ENCODE measurements at regions not wholly inside any gene's neighbourhood (a gene's known extent, or its start where the extent isn't known, plus 50 kb on each side); places are given as distances from the start of the nearest gene placed in this dataset.

- no TSS peak for BruUV-seq (replicated peaks)
- Histone ChIP-seq H3K4me3 (ENCODE audit: low read length) (no peak overlapping the region), H3K9me2 (replicated peaks; ENCODE audit: low read length) (no peaks in the 10 kb centered on the region), H2AFZ (ENCODE audit: low read length) (no peak overlapping the region), H3K79me2 (ENCODE audit: low read length) (no peaks in the 10 kb centered on the region), H3K27ac (ENCODE audit: low read length) (no peak overlapping the region), H3K27me3 (ENCODE audit: low read length) (peaks cover 60% of the 10 kb centered on the region), H3K4me2 (ENCODE audit: low read length) (no peak overlapping the region), H3K9ac (ENCODE audit: low read length) (no peak overlapping the region), H3K36me3 (ENCODE audit: low read depth, low read length) (no peaks in the 10 kb centered on the region), H3K9me3 (ENCODE audit: low read length) (no peaks in the 10 kb centered on the region), H3F3A (ENCODE audit: low read length, unreplicated experiment) (no peaks in the 10 kb centered on the region), H4K20me1 (ENCODE audit: low read length) (no peaks in the 10 kb centered on the region), H3K4me1 (ENCODE audit: insufficient read depth, low read length) (no peaks in the 10 kb centered on the region)
- intact Hi-C loops (cut with micrococcal nuclease), result no loop called here
- ChIA-PET CTCF (no interaction called here), POLR2A (ENCODE audit: unreplicated experiment) (no interaction called here)
- DNase-seq (no peak), ATAC-seq (no peak)
- TF ChIP-seq EZH2phosphoT487 (IDR thresholded peaks at IDR 0.05; ENCODE audit: borderline replicate concordance, low read length), result no peak
- no peak for TF ChIP-seq CTCF (conservative IDR thresholded peaks at IDR 0.05; ENCODE audit: low read depth, low read length)
- no peak for TF ChIP-seq EZH2 (IDR thresholded peaks at IDR 0.05; ENCODE audit: low read length, unreplicated experiment)
These were observed 434.7 kb upstream of the HS6ST1 start for GRCh38 chr2:128753321-128753720.

GRCh38 chr2:128753800-128754199, 435.1 kb upstream of the HS6ST1 start:
- H3K36me3 ChIP-seq (ENCODE audit: low read depth, low read length), result no peaks in the 10 kb centered on the region
- H3K4me1 ChIP-seq (ENCODE audit: insufficient read depth, low read length), result no peaks in the 10 kb centered on the region
- H3K9me3 ChIP-seq (ENCODE audit: low read length), result no peaks in the 10 kb centered on the region
- no peak overlapping the region for H2AFZ ChIP-seq (ENCODE audit: low read length)
- H3F3A ChIP-seq (ENCODE audit: low read length, unreplicated experiment), result no peaks in the 10 kb centered on the region
- TF ChIP-seq EZH2 (IDR thresholded peaks at IDR 0.05; ENCODE audit: low read length, unreplicated experiment), result no peak
- no peak for TF ChIP-seq EZH2phosphoT487 (IDR thresholded peaks at IDR 0.05; ENCODE audit: borderline replicate concordance, low read length)
- TF ChIP-seq CTCF (conservative IDR thresholded peaks at IDR 0.05; ENCODE audit: low read depth, low read length), result no peak
- intact Hi-C loops (cut with micrococcal nuclease), result no loop called here
- ATAC-seq (no peak), DNase-seq (no peak)
- H3K9ac ChIP-seq (ENCODE audit: low read length), result no peak overlapping the region
- no peak overlapping the region for H3K4me2 ChIP-seq (ENCODE audit: low read length)
- H3K4me3 ChIP-seq (ENCODE audit: low read length), result no peak overlapping the region
- ChIA-PET CTCF (no interaction called here), POLR2A (ENCODE audit: unreplicated experiment) (no interaction called here)
- BruUV-seq (replicated peaks), result no TSS peak
- peaks cover 56% of the 10 kb centered on the region for H3K27me3 ChIP-seq (ENCODE audit: low read length)
- no peaks in the 10 kb centered on the region for H3K79me2 ChIP-seq (ENCODE audit: low read length)
- H3K9me2 ChIP-seq (replicated peaks; ENCODE audit: low read length), result no peaks in the 10 kb centered on the region
- H3K27ac ChIP-seq (ENCODE audit: low read length), result no peak overlapping the region
- no peaks in the 10 kb centered on the region for H4K20me1 ChIP-seq (ENCODE audit: low read length)

- no peak overlapping the region for H3K27ac ChIP-seq (ENCODE audit: low read length)
- no peaks in the 10 kb centered on the region for H3K4me1 ChIP-seq (ENCODE audit: insufficient read depth, low read length)
- H3F3A ChIP-seq (ENCODE audit: low read length, unreplicated experiment), result no peaks in the 10 kb centered on the region
- H4K20me1 ChIP-seq (ENCODE audit: low read length), result no peaks in the 10 kb centered on the region
- ATAC-seq (no peak), DNase-seq (no peak)
- no peak for TF ChIP-seq CTCF (conservative IDR thresholded peaks at IDR 0.05; ENCODE audit: low read depth, low read length)
- H3K27me3 ChIP-seq (ENCODE audit: low read length), result peaks cover 51% of the 10 kb centered on the region
- no peak overlapping the region for H3K4me3 ChIP-seq (ENCODE audit: low read length)
- intact Hi-C loops (cut with micrococcal nuclease), result no loop called here
- no peak overlapping the region for H2AFZ ChIP-seq (ENCODE audit: low read length)
- POLR2A ChIA-PET (ENCODE audit: unreplicated experiment), result no interaction called here
- H3K9me3 ChIP-seq (ENCODE audit: low read length), result no peaks in the 10 kb centered on the region
- no peak overlapping the region for H3K4me2 ChIP-seq (ENCODE audit: low read length)
- BruUV-seq (replicated peaks), result no TSS peak
- CTCF ChIA-PET, result no interaction called here
- no peaks in the 10 kb centered on the region for H3K36me3 ChIP-seq (ENCODE audit: low read depth, low read length)
- no peaks in the 10 kb centered on the region for H3K79me2 ChIP-seq (ENCODE audit: low read length)
- no peak overlapping the region for H3K9ac ChIP-seq (ENCODE audit: low read length)
- H3K9me2 ChIP-seq (replicated peaks; ENCODE audit: low read length), result no peaks in the 10 kb centered on the region
These were observed 435.6 kb upstream of the HS6ST1 start for GRCh38 chr2:128754246-128754724.
